H1 (cell line): ENCODE measurements at regions not wholly inside any gene's neighbourhood (a gene's known extent, or its start where the extent isn't known, plus 50 kb on each side); places are given as distances from the start of the nearest gene placed in this dataset.

ENCODE experiments used
- CTCF ChIA-PET: fragments of 300-600 bp; sonication (Branson Sonifier 250); formaldehyde crosslinking; loops from one replicate; lab custom pipeline; 2021; ENCODE audit not compliant: partially characterized antibody; lab: Charles Lee
- POLR2A ChIA-PET: fragments of 300-600 bp; sonication (Branson Sonifier 250); formaldehyde crosslinking; loops from one replicate; lab custom pipeline; 2021; ENCODE audit warnings: inconsistent platforms; ENCODE audit not compliant: partially characterized antibody; lab: Charles Lee
- DNase-seq, 2 experiments: peaks; one replicate each; pipeline versions ENCODE4 v3.0.0 to v3.0.0-alpha.2; 2010 to 2022; ENCODE audit warnings: low spot score in 2 of 2, low read depth in 1 of 2, mixed read lengths in 1 of 2
- FAIRE-seq: peaks from 2 replicates; lab custom pipeline; 2011; peaks lifted over from hg19 to GRCh38; lab: Jason Lieb, UNC
- H2AFZ ChIP-seq: 2 replicates; pipeline ENCODE4 v1.8.1; 2012; ENCODE audit warnings: low read length, inconsistent platforms
- H2AK5ac ChIP-seq: 2 replicates; pipeline ENCODE4 v1.6.1; 2013; ENCODE audit warnings: low read depth, low read length
- H2BK120ac ChIP-seq: replicated peaks from 2 replicates; pipeline ENCODE3; 2013; ENCODE audit warnings: low read depth, low read length, inconsistent platforms
- H2BK12ac ChIP-seq: 2 replicates; pipeline ENCODE4 v1.6.1; 2013; ENCODE audit warnings: low read depth, low read length
- H2BK15ac ChIP-seq: 2 replicates; pipeline ENCODE4 v1.6.1; 2013; ENCODE audit warnings: low read length
- H2BK20ac ChIP-seq: 2 replicates; pipeline ENCODE4 v1.6.1; 2013; ENCODE audit warnings: low read length
- H2BK5ac ChIP-seq: 2 replicates; pipeline ENCODE4 v1.6.1; 2013; ENCODE audit warnings: low read depth, low read length
- H3K14ac ChIP-seq: 2 replicates; pipeline ENCODE4 v1.6.1; 2013; ENCODE audit warnings: inconsistent platforms; ENCODE audit not compliant: insufficient read length
- H3K18ac ChIP-seq: 2 replicates; pipeline ENCODE4 v1.6.1; 2013; ENCODE audit warnings: low read length; ENCODE audit errors: extremely low read depth
- H3K23ac ChIP-seq: 2 replicates; pipeline ENCODE4 v1.6.1; 2013; ENCODE audit warnings: inconsistent platforms; ENCODE audit not compliant: insufficient read length
- H3K23me2 ChIP-seq: 2 replicates; pipeline ENCODE4 v1.6.1; 2013; ENCODE audit warnings: low read depth, low read length
- H3K27ac ChIP-seq: 2 replicates; pipeline ENCODE4 v1.6.1; 2011; ENCODE audit warnings: low read depth, low read length, inconsistent platforms
- H3K27me3 ChIP-seq, 4 experiments: replicated peaks in 1 of 4; 1 replicate in 1 of 4; 2 replicates in 3 of 4; pipeline versions ENCODE4 v1.6.1 to v1.8.1; 2011 to 2013; ENCODE audit warnings: low read length in 3 of 4, mild to moderate bottlenecking in 3 of 4, inconsistent platforms in 2 of 4, mixed read lengths in 2 of 4, moderate library complexity in 1 of 4; ENCODE audit not compliant: control insufficient read depth in 3 of 4, insufficient read depth in 3 of 4; ENCODE audit errors: extremely low read depth in 1 of 4
- H3K36me3 ChIP-seq, 4 experiments: 2 replicates each; pipeline versions ENCODE4 v1.6.1 to v1.8.1; 2011 to 2013; ENCODE audit warnings: mild to moderate bottlenecking in 4 of 4, low read length in 3 of 4, moderate library complexity in 2 of 4, control low read depth in 1 of 4, inconsistent platforms in 1 of 4; ENCODE audit not compliant: insufficient read depth in 4 of 4, control insufficient read depth in 2 of 4
- H3K4ac ChIP-seq: replicated peaks from 2 replicates; pipeline ENCODE3; 2013; ENCODE audit warnings: low read length, low read depth, mixed read lengths, inconsistent platforms; ENCODE audit not compliant: insufficient read length
- H3K4me1 ChIP-seq, 4 experiments: replicated peaks in 1 of 4; 1 replicate in 1 of 4; 2 replicates in 3 of 4; pipeline versions ENCODE4 v1.6.1 to v1.8.1; 2011 to 2013; ENCODE audit warnings: low read length in 3 of 4, inconsistent platforms in 2 of 4, mixed read lengths in 1 of 4; ENCODE audit not compliant: insufficient read depth in 4 of 4, control insufficient read depth in 3 of 4
- H3K4me2 ChIP-seq, 2 experiments: 2 replicates each; pipeline versions ENCODE4 v1.6.1 to v1.8.1; 2011 to 2013; ENCODE audit warnings: low read depth in 2 of 2, low read length in 2 of 2, control low read depth in 1 of 2, inconsistent platforms in 1 of 2, mild to moderate bottlenecking in 1 of 2; ENCODE audit not compliant: insufficient read depth in 1 of 2
- H3K4me3 ChIP-seq, 4 experiments: fragments of 200-600, 300-600 bp in 1 of 4; sonication (generic), shearing (Covaris generic), sonication (Bioruptor Twin) in 1 of 4; 2 replicates each; pipeline versions ENCODE4 v1.5.1 to v1.8.1; 2011 to 2016; ENCODE audit warnings: low read length in 4 of 4, low read depth in 3 of 4, control low read depth in 2 of 4, inconsistent platforms in 2 of 4, mild to moderate bottlenecking in 2 of 4, mixed read lengths in 1 of 4, moderate library complexity in 1 of 4; ENCODE audit not compliant: insufficient read depth in 2 of 4; ENCODE audit errors: extremely low read depth in 1 of 4
- H3K56ac ChIP-seq: replicated peaks from 2 replicates; pipeline ENCODE3; 2013; ENCODE audit warnings: low read depth, mild to moderate bottlenecking, mixed read lengths, low read length, inconsistent platforms; ENCODE audit not compliant: insufficient read length
- H3K79me1 ChIP-seq: 2 replicates; pipeline ENCODE4 v1.6.1; 2013; ENCODE audit warnings: low read depth, low read length, control low read depth
- H3K79me2 ChIP-seq, 2 experiments: 2 replicates each; pipeline versions ENCODE4 v1.6.1 to v1.8.1; 2012 to 2013; ENCODE audit warnings: low read length in 2 of 2, mild to moderate bottlenecking in 2 of 2, inconsistent platforms in 1 of 2; ENCODE audit not compliant: insufficient read depth in 2 of 2, control insufficient read depth in 1 of 2
- H3K9ac ChIP-seq, 4 experiments: replicated peaks in 1 of 4; 1 replicate in 1 of 4; 2 replicates in 3 of 4; pipeline versions ENCODE4 v1.6.1 to v1.8.1; 2011 to 2013; ENCODE audit warnings: low read depth in 3 of 4, low read length in 3 of 4, control low read depth in 2 of 4, mild to moderate bottlenecking in 2 of 4, moderate library complexity in 2 of 4, inconsistent platforms in 1 of 4; ENCODE audit errors: extremely low read depth in 1 of 4
- H3K9me3 ChIP-seq, 2 experiments: 2 replicates each; pipeline versions ENCODE4 v1.6.1 to v1.8.1; 2012 to 2013; ENCODE audit warnings: mild to moderate bottlenecking in 2 of 2, moderate library complexity in 2 of 2, control low read depth in 1 of 2, inconsistent platforms in 1 of 2, low read depth in 1 of 2, low read length in 1 of 2, mixed read lengths in 1 of 2; ENCODE audit not compliant: insufficient read depth in 2 of 2
- H4K20me1 ChIP-seq, 2 experiments: replicated peaks in 1 of 2; 2 replicates each; pipeline versions ENCODE3 to v1.8.1; 2011 to 2013; ENCODE audit warnings: inconsistent platforms in 2 of 2, low read length in 2 of 2, mild to moderate bottlenecking in 1 of 2; ENCODE audit not compliant: insufficient read depth in 2 of 2, control insufficient read depth in 1 of 2
- H4K5ac ChIP-seq: 2 replicates; pipeline ENCODE4 v1.6.1; 2013; ENCODE audit warnings: low read length, low read depth, mixed read lengths, inconsistent platforms; ENCODE audit not compliant: insufficient read length
- H4K8ac ChIP-seq: 2 replicates; pipeline ENCODE4 v1.8.0; 2013; ENCODE audit warnings: mild to moderate bottlenecking, moderate library complexity, low read length, inconsistent platforms; ENCODE audit not compliant: insufficient read depth; ENCODE audit errors: extremely low read depth
- H4K91ac ChIP-seq: replicated peaks from 2 replicates; pipeline ENCODE3; 2013; ENCODE audit warnings: low read length, mixed read lengths, inconsistent platforms; ENCODE audit not compliant: insufficient read length
- BRCA1 ChIP-seq: IDR thresholded peaks from 2 replicates; pipeline ENCODE4 v1.6.1; 2012; ENCODE audit warnings: low read depth, low read length, improper control_type of control experiment
- CBX5 ChIP-seq: fragments of 300-800, 300-1000 bp; sonication (generic); IDR thresholded peaks from 2 replicates; pipeline ENCODE4 v1.7.1; 2016; ENCODE audit warnings: antibody characterized with exemption, low read length, low read depth
- CREB1 ChIP-seq: IDR thresholded peaks from 2 replicates; pipeline ENCODE4 v1.6.1; 2012; ENCODE audit warnings: inconsistent platforms
- GTF2F1 ChIP-seq: IDR thresholded peaks from 2 replicates; pipeline ENCODE4 v1.6.1; 2012; ENCODE audit warnings: low read depth, low read length, improper control_type of control experiment, borderline replicate concordance
- JUND ChIP-seq: IDR thresholded peaks from 2 replicates; pipeline ENCODE4 v1.6.1; 2011; ENCODE audit warnings: mild to moderate bottlenecking, improper control_type of control experiment, low read length
- KDM1A ChIP-seq: fragments of 200-600, 300-600 bp; sonication (generic); IDR thresholded peaks from 2 replicates; pipeline ENCODE4 v1.7.1; 2016; ENCODE audit warnings: mild to moderate bottlenecking, low read length, borderline replicate concordance
- NANOG ChIP-seq: IDR thresholded peaks from 2 replicates; pipeline ENCODE4 v1.6.1; 2011; ENCODE audit warnings: low read length, low read depth, mild to moderate bottlenecking, inconsistent platforms; ENCODE audit not compliant: insufficient read depth, poor library complexity, severe bottlenecking
- NRF1 ChIP-seq: IDR thresholded peaks from 2 replicates; pipeline ENCODE4 v1.6.1; 2011; ENCODE audit warnings: mild to moderate bottlenecking, low read depth, low read length, improper control_type of control experiment
- RBBP5 ChIP-seq: IDR thresholded peaks from 2 replicates; pipeline ENCODE4 v1.7.1; 2012; ENCODE audit warnings: low read depth, mild to moderate bottlenecking, inconsistent platforms, low read length, moderate library complexity, borderline replicate concordance
- RNF2 ChIP-seq: fragments of 200-900, 300-1000 bp; sonication (generic); IDR thresholded peaks from 2 replicates; pipeline ENCODE4 v1.7.1; 2016; ENCODE audit warnings: borderline replicate concordance, low read depth, mild to moderate bottlenecking, antibody characterized with exemption, low read length; ENCODE audit not compliant: poor library complexity, severe bottlenecking; ENCODE audit errors: missing control alignments
- SAP30 ChIP-seq: fragments of 300-600 bp; sonication (generic); IDR thresholded peaks from 2 replicates; pipeline ENCODE4 v1.7.1; 2012; ENCODE audit warnings: low read length, moderate library complexity, mild to moderate bottlenecking, inconsistent platforms; ENCODE audit not compliant: insufficient read depth, insufficient replicate concordance
- SP4 ChIP-seq: IDR thresholded peaks from 2 replicates; pipeline ENCODE4 v1.6.1; 2012; ENCODE audit warnings: low read length, inconsistent platforms
- WGBS, 2 experiments: shearing (Covaris generic) in 1 of 2; methylation state at CpG; one replicate each; pipeline versions ENCODE4 v1.1.6 to v1.1.7; 2013 to 2015; ENCODE audit warnings: low lambda C conversion rate in 2 of 2, mixed read lengths in 2 of 2, inconsistent platforms in 1 of 2, low coverage in 1 of 2, missing lambda C conversion rate in 1 of 2; ENCODE audit not compliant: insufficient replicate concordance in 2 of 2, insufficient coverage in 1 of 2, insufficient read length in 1 of 2; ENCODE audit errors: extremely low coverage in 1 of 2, missing lambda C conversion rate in 1 of 2; 5-methylcytosine and 5-hydroxymethylcytosine counted together
- TF ChIP-seq, protein P1 (sequence below): IDR thresholded peaks from 2 replicates; pipeline ENCODE4 v1.6.1; 2012; ENCODE audit warnings: low read length, inconsistent platforms

DNA sequence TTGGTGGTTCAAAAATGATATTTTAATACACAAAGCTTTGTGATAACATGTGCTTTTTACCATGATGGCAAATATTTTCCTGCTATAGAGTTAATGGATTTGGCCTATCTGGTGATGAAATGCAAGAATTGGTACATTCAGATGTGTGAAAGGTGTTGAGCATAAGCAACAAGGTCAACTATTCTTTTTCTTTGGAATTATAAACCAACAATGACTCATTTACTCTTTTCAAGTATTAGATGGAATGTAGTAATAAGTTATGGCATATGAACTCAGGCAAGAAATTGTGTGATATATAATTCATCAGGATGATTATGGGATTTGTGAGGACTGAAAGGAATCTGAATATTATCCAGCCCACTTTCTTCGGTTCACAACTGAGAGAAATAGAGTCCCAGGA, 471.4 kb downstream of the ETNK1 start:
- H3K23me2 ChIP-seq: no peaks in the 10 kb centered on the region
- H3K36me3 ChIP-seq: no peaks in the 10 kb centered on the region
- peaks cover 2 to 12% (median 9%) of the 10 kb centered on the region in 4 experiments for H3K4me1 ChIP-seq
- H3K79me1 ChIP-seq: no peaks in the 10 kb centered on the region
- WGBS, 2 experiments: 95% methylated on average over 1 of the region's 1 CpG; no CpG with 5 or more reads in 1 of the 2 experiments
- no peaks in the 10 kb centered on the region for H3K27me3 ChIP-seq
- H2AK5ac ChIP-seq: no peak overlapping the region
- H3K18ac ChIP-seq: no peak overlapping the region
- no peak overlapping the region for H3K4me2 ChIP-seq
- no peak overlapping the region for H2BK20ac ChIP-seq
- H4K8ac ChIP-seq: no peak overlapping the region
- ChIA-PET CTCF (no interaction called here), POLR2A (no interaction called here)
- no peaks in the 10 kb centered on the region for H3K9me3 ChIP-seq
- H3K56ac ChIP-seq: no peak overlapping the region
- no peak overlapping the region for H4K5ac ChIP-seq
- no peak overlapping the region for H3K4me3 ChIP-seq
- no peak overlapping the region for H2BK120ac ChIP-seq
- DNase-seq (no peak), FAIRE-seq (no peak)
- H3K79me2 ChIP-seq: no peaks in the 10 kb centered on the region
- H2BK15ac ChIP-seq: no peak overlapping the region
- H4K91ac ChIP-seq: no peak overlapping the region
- H2AFZ ChIP-seq: no peak overlapping the region
- H2BK12ac ChIP-seq: no peak overlapping the region
- H3K9ac ChIP-seq: no peak overlapping the region
- H4K20me1 ChIP-seq: no peaks in the 10 kb centered on the region
- no peak overlapping the region for H3K23ac ChIP-seq
- no peak overlapping the region for H2BK5ac ChIP-seq
- no peak overlapping the region for H3K4ac ChIP-seq
- H3K14ac ChIP-seq: no peak overlapping the region
- H3K27ac ChIP-seq: no peak overlapping the region
- no peak for TF ChIP-seq CBX5
- TF ChIP-seq RNF2: no peak
- TF ChIP-seq SP4: no peak
- TF ChIP-seq, protein P1, sequence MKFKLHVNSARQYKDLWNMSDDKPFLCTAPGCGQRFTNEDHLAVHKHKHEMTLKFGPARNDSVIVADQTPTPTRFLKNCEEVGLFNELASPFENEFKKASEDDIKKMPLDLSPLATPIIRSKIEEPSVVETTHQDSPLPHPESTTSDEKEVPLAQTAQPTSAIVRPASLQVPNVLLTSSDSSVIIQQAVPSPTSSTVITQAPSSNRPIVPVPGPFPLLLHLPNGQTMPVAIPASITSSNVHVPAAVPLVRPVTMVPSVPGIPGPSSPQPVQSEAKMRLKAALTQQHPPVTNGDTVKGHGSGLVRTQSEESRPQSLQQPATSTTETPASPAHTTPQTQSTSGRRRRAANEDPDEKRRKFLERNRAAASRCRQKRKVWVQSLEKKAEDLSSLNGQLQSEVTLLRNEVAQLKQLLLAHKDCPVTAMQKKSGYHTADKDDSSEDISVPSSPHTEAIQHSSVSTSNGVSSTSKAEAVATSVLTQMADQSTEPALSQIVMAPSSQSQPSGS: no peak
- no peak for TF ChIP-seq SAP30
- TF ChIP-seq CREB1: no peak
- no peak for TF ChIP-seq KDM1A
- no peak for TF ChIP-seq RBBP5
- no peak for TF ChIP-seq GTF2F1
- no peak for TF ChIP-seq JUND
- TF ChIP-seq BRCA1: no peak
- no peak for TF ChIP-seq NANOG
- no peak for TF ChIP-seq NRF1
